ENCODE measurements at regions not wholly inside any gene's neighbourhood (a gene's known extent, or its start where the extent isn't known, plus 50 kb on each side); places are given as distances from the start of the nearest gene placed in this dataset.

DNA sequence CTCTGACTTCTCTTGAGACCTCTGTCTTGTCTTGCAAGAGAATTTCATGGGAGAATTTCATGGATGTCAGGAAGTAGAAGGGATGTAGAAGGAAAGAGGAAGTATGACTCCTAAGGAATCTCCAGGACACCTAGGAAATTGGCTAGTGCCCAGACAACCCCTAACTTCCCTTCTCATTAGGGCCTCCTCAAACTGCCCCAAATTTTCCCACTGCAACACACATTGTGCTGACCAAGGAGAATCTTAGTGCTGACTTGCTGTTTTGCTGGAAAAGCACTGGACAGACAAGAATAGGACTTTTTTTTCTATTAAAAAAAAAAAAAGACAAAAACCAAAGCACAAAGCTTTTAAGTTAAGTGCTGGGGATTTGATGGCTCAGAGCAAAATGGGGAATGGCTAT lies 236.1 kb upstream of the CADM1 start:
- DNase-seq = no peak

DNA sequence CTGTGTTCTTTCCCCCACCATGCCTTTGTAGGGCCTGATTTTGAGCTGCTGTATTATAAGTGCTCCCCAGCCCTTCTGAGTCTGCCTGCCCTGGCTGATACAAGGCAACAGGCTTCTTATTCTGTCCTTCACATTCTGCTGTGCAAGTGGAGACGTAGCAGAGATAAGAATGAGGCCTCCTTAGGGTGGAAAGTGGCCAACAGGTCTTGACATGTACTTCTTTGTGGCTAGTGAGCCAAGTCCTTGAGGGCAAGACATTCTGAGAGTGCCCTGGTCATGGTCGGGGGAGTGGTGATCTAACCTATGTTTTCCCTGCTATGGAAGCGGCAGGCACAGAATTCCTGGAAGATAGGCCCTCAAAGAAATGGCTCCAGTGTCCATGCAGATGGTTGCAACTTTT lies 235.7 kb upstream of the CADM1 start:
- no peak for DNase-seq

DNA sequence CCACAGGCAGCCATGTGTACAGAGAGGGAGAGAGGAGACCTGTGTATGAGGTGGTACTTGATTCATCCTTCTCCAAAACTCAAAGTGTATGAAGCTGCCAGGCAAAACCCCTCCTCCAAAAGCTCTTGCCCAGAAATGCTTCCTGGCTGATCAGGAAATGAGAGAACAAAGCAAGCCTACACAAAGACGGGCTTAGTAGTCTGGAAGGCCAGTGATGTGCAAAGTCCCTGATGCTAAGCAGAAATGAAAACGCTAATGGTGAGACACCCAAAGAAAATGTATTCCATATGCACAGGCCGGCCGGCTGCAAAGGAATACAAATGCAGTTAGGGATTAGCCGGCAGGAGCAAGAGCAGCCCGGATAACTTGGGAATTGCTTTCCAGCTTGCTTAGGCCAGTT lies 234.9 kb upstream of the CADM1 start:
- DNase-seq = no peak

DNA sequence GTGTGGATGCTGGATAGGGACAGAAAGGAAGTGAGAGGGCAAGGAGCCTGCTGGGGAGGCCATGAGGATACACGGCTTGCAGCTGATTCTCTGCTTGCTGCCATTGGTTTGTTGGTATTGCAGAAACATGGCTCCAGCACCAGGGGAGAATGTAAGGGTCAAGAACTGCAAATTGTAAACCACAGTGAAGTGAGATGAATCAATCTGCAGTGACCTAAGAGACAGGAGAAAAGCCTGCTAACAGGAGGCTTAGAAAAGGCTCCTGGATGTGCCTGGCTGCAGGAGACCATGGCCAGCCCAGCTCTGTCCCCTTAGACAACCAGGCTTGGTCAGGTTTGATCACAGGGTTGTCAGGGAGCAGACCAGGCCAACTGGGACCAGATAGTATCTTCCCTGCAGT lies 233.7 kb upstream of the CADM1 start:
- no peak for DNase-seq

DNA sequence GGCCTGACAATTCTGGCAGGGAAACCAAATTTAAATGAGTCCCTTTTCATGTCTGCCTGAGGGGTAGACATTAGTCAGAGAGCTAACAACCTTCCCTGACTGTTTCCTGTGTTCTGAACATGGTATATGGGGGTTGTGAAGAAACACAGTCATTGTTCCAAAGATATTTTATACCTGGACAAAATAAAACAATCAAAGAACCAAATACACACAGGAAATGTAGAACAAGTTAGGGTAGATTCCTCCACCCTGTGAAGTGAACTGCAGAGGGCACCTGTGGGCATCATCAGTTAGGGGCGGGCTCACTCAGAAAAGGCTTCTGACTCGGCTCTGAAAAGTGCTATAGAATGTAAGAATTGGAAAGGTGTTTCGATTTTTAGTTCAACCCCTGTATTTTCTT lies 231.9 kb upstream of the CADM1 start:
- no peak for DNase-seq

DNA sequence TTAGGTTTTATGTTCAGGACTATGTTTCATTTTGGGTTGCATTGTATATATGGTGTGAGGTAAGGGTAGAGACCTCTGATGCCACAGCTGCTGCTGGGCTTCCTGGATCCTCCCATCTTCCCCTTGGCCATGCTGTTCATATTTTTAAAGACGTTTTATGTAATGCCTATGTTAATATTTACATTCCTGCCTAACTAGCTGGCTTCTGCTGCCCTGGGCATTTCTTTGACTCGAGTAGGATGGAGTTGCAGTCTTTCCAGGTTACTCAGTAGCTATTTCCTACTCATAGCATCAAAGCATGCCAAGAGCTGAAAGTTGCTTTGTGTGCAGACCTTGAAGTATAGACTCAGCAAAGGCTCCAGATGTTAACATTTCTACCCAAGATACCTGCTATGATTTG lies 220.5 kb upstream of the CADM1 start:
- DNase-seq = no peak

DNA sequence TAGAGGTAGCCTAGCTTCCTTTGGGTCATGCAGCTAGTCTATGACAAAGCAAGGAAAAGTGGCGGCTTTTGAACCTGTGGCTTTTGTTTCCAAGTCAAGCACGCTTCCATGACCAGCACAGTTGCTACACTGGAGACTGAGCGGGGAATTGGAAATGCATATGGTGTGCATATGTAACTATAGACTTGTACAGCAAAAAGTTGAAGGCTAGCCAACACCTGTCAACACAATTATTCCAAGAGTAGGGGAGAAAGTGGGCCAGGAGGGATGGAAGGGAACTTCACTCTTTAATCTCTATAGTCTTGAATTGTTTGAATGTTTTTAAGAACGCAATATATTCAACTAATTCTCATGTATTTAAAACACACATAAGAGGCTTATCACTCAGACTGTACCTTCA lies 218.5 kb upstream of the CADM1 start:
- no peak for DNase-seq

DNA sequence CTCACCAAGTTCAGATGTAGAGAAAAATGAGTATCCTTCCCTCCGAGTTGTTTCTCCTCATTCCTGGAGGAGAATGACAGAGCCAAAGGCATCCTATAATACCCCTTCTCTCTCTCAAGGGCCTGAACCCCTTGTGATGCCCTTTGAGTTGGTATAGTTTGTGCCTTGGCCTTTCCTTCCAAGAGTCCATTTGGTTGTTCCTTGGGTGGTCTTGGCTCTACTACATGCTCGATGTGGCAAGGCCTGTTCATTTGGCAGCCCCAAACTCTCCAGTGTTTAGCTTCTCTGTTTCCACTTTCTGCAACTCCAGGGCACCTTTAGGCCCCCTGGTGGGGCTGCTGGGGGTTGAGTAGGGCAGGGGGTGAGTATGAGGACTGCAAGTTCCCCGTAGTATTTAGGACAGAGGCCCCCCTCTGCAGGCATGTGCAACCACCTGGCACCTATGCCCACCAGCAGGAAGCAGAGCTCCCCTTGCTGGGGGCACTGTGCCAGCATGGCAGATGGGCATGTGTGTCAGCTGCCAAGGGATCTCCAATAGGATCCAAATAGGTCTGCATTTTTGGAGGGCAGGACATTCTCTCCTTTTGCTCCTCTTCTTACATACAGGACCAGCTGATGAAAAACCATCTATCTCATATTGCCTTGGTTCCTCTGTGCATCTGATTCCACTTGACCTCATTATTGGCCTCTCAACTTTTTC lies 217.2 kb upstream of the CADM1 start:
- DNase-seq = no peak

DNA sequence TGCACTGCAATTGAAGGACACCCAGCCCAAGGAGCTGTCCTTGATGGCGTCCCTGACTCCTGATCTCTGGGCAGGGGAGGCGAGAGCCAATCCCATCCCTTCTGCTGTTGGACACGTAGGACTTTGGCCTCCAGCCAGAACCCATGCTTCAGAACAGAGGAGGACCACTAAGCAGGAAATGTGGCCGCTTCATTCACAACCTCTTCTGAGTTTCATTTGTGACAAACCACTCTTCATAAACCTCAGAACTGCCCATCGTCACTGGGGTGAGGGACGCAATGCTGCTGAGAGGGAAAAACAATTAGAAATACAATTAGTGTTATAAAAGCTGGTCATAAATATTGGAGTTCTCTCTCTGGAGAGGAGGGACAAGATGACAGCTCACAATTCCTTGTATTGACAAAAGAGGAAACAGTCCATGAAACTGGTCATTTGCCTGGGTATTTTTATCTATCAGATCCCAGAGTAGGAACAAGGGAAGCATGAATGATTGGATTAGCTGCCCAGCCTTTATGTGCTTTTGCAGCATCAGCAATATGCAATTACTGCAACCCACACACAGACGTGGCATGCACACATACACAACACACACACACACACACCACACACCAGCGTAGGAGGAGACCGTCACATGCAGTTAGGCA lies 216.5 kb upstream of the CADM1 start:
- no peak for DNase-seq

DNA sequence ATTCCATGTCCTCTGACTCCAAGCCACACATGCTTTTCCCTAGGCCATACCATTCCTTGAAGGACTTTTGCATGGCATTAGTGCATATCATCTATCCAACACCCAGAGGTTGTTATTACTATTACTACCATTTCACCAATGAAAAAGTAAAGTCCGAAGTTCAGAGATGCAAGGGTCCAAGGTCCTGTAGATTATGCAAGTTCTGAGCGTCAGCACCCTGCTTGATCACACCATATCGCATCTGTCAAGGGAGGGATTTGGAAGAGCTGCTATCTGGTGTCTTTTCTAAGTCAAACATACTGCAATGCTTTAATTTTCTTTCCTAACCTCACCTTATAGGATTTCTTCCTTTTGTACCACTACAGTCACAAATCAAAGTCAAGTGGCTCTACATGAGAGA lies 214.7 kb upstream of the CADM1 start:
- DNase-seq = no peak

DNA sequence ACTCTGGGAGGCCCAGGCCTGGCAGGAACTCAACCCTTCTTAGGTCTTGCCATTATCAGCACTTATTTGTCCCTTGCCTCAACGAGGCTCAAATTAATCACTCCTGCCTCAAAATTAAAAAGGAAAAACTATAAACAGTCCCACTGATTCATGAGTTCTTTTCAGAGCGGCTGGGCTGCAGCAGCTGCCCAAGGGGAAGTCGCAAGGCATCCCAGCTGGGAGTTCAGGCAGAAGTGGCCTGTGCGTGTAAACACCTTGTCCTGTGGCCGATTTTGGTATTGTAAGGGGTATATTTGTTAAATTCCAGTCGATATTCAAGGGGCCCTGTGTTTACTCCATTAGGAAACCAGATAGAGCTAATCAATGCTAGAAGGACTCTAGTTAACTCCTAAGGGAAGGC lies 213.9 kb upstream of the CADM1 start:
- no peak for DNase-seq

DNA sequence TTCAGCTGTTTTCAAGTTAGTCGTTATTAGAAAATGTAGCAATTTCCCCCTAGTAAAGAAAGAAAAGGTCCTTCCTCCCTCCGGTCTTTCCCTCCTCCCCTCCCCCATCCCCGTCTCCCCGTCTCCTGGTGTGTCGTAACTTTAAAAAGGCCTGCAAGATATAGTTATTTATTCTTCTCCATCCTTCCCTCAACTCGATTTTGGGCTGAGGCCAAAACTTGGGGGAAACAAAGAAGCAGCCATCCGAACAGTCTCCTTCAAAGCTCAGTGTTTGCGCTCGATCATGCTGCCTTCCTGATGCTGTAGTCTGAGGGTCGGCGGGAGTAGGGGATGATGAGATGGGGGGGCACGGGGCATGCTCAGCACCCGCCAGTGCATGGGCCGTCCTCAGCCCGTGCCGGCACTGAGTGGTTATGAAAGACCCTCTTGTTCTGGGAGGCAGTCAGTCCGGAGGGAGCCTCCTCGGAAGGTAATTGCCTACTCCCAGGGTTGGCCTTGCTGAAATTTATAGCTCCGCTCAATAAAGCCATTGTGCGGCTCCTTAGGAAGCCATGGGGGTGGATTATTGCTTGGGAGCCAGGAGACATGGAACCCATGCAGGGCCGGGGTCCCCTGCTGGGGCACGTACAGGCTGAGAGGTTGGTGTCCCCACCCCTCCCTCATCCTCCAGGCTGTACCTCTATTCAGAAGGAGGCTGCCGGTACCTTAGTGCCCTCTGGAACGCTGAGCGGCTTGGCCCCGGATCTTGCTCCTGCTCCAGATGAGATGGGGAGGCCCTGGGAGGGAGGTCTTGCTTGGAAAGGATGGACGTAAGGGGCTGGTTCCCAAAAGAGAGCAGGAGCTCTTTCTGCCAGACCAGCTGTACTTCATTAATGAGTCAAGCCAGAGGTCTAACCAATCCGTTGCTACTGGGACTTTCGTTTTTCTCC lies 212.7 kb upstream of the CADM1 start:
- no peak for DNase-seq

DNA sequence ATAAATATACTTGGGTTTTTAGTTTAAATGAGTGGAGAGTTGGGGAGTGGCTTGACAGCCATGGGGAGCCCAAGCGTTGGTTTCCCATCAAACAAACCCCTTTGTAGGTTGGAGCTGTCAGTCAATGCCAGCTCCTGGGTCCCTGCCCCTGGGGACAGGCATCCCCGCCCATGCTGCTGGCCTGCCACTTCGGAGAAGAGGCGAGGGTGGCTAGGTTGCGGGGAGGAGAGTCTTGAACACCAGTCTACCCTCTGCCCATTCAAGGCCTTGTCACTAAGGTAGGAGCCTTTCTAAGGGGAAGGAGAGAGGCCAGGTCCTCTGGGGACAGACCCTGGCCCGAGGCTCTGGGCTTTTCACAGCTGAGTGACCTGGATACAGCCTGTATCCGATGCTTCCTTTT lies 211.9 kb upstream of the CADM1 start:
- no peak for DNase-seq

DNA sequence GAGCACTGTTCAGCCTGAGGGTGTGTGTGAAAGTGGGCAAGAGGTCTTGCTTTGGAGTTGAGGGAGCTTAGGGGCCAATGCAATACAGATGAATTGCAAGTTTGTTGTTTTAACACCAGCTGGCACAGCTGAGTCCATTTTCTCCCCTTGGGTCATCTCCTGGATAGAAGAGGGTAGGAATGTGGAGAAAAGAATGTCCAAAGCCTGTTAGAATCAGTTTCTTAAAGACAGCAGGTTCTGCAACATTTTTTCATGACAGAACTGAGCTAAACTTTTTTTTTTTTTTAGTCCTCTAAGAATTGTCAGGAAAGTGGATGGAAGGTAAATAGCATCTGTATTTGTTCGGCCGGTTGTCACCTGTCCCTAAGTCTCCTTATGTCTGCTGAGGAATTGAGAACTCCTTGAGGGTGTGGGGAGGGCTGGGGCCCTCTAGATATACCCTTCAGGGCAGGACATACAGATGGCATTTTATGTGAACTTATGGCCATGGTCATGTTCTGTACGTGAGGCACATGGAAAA lies 211.1 kb upstream of the CADM1 start:
- DNase-seq = no peak

DNA sequence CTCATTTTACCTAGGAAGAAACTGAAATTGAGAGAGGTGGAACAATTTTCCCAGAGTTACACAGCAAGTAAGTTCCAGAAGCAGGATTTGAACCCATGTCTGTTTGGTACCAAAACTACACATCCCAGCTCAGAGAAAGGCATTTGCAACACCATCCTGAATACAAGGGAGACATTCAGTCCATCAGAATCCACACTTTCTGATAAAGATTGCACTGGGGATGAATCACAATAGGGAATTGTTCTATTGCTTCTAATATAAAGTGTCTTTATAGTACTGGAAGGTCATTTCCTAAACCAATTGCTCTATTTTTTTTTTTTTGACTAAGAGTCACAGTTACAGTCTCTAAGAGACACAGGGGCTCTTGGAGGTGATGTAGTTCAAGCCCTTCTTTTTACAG lies 208.1 kb upstream of the CADM1 start:
- no peak for DNase-seq

DNA sequence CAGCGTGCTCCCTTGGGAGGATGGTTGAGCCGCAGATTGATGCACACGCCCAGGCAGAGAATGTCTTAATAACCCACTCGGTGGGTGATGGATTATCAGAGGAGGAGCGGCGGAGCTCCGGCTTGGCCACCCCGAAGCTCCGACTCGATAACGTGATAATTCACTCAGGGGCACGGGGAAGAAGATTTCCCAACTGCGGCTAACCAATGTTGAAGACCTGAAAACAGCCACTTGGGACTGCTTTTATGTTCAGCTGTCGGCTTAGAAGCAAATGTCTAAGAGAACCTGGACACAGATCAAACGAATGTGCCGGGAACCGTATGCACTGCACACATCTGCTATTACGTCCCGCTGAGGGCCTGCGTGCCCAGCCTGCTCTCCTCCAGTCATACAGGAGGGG lies 206.8 kb upstream of the CADM1 start:
- DNase-seq = no peak

DNA sequence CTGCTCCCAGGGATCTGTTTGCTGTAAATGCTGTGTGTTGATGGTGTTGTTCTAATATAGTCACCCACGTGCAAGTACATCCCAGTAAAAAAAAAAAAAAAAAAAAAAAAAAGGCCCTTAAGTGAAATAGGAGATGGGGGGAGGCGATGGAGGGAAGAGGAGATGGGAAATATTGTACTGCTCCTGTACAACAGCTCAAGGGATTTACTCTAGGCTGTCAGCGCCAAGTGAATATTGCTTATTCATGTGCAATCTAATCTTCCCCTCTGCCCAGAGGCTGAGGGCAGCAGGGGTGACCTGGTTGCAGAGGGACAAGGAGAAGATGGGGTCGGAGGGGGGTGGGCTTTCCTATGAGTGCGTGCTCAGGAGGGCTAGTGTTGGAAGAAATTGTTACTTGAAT lies 206.2 kb upstream of the CADM1 start:
- no peak for DNase-seq

DNA sequence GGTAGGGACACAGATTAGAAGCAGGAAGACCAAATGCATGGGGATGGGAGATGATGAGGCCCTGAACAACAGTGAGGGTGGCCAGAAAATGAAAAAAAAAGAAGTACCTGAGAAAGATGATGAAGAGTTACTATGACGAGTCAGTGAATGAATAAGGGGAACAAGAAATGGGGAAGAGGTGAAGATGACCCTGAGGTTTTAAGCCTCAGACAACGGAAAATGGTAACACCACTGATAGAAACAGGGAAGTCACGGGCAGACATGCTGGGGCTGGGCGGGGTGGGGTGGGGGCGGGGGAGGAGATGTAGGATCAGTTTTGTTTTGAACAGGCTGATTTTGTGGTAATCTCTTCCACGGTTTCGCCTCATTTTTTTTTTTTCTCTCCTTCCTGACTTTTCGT lies 205.1 kb upstream of the CADM1 start:
- no peak for DNase-seq

DNA sequence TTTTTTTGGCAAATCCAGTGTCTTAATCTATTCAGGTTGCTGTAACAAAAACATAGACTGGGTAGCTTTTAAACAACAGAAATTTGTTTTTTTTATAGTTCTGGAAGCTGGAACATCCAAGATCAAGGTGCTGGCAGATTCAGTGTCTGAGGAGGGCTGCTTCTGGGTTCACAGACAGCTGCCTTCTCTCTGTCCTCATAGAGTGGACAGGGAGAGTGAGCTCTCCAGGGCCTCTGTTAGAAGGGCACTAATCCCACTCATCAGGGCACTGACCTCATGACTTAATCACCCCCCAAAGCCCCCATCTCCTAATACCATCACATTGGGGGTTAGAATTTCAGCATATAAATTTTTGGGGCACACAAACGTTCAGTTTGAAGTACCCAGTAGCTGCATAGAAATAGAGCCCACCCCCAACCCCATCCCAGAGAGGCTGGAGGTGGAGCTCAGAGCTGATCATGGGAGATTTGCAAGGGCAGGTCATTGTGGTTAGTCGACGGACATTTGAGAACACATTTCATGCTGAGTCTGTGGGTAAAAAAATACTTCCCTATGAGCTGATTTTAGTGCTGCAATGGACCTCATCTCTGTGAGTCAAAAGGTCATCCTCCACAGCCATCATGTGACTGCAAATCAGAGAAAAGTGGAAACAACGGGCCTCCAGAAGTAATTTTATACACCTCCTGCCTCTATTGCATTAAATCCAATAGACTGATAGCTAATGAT lies 203.1 kb upstream of the CADM1 start:
- no peak for DNase-seq

DNA sequence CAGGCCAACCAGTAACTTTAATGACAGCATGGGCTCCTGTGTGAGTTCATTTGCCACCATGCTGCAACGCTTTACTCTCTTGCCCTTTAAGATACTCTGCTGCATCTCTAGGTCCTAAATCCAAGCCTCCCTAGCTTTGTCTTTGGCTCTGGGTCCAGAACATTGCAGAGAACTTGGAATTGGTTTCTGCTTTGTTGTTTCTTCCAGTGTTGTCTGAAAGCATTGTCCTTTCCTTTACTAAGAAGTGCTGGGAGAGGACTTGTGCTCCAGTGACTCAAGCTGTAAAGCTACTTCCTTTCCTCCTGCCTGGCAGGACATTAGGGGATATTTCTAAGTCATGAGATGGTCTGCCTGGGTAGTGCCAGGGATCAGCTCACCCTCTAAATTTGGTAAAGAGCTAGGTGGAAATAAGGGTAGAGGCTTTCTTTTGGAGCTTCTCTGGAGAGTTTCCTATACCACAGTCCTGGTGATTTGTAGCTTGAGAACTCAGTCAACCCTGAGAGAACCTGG lies 202.5 kb upstream of the CADM1 start:
- no peak for DNase-seq

DNA sequence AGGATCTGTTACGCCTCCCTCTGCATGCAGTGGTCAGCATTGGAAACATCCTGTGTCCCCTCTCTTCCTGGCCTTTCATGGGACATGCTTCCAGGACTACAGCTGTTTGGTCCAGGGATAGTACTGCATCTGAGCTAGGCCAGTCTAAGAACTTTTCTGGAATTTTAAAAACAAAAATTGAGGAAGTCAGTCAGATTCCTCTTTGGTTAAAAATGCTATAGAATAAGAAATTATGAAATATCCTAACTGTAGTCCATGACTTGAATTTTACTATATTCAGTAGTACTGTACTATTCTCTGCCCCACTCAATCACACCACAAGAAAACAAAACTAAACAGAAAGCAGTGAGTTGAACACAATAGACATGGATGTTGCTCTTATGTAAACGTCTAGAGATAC lies 201.0 kb upstream of the CADM1 start:
- DNase-seq = no peak

DNA sequence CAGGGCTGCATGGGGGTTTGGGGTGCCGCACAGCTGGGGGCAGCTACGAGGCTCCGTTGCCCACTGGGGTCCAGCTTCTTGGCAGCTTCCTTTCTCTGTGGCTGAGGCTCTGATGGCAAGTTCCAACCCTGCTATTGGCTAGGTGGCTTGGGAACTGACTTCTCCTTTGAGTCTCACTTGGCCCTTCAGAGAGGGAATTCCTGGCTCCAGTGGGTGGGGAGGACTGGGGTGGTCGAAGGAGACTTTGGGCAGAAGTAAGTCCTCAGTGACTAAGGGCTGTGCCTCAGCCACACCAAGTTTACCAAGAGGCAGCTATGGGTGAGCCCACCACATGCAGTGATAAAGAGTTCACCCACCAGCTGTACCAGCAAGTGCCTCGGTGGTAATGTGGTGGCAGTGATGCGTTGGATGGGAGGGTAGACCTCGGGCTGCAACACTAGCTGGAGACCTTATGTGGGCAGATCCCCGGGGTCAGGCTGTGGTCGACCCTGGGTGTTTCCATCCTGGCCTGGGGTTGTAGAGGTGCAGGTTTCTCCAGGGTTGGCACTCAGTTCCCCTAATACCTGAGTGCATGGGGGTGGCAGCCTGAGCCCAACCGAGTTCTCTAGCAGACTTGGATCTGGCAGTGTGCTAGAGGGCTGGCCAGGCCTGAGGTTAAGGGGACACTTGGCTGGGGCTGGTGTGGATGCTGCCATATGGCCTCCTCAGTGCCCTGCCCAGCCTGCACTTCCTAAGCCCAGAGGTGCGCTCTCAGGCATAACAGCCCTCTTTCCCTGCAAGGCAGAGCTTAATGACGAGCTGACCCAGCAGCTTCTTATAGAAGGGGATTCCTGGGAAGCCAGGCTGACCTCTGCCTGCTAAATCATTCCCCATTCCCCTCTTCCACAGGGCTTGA lies 197.0 kb upstream of the CADM1 start:
- no peak for DNase-seq
